ENCODE measurements at regions not wholly inside any gene's neighbourhood (a gene's known extent, or its start where the extent isn't known, plus 50 kb on each side); places are given as distances from the start of the nearest gene placed in this dataset.
"Not testable (repeated sequence)": the region's sequence is repeated elsewhere in the genome, so short reads cannot be mapped to it uniquely, and the experiment has no call there.

GRCh38 chr4:156517956-156518355 is 453.6 kb downstream of the PDGFC start:
- Histone ChIP-seq H3K9me3 (no peaks in the 10 kb centered on the region), H3K36me3 (no peaks in the 10 kb centered on the region), H3K27me3 (no peaks in the 10 kb centered on the region), H3K4me3 (no peak overlapping the region), H3K27ac (no peak overlapping the region), H3K4me1 (no peaks in the 10 kb centered on the region)
- TF ChIP-seq EP300 (IDR thresholded peaks at IDR 0.05) (no peak), CTCF (IDR thresholded peaks at IDR 0.05) (no peak), POLR2A (IDR thresholded peaks at IDR 0.05) (no peak), POLR2AphosphoS5 (IDR thresholded peaks at IDR 0.05) (no peak)
- no peak for DNase-seq (ENCODE audit: low spot score in 2 of 2)
- 44% methylated on average over 2 of the region's 2 CpGs for WGBS

GRCh38 chr4:156517546-156517945 is 454.1 kb downstream of the PDGFC start:
- no peak for DNase-seq (ENCODE audit: low spot score in 2 of 2)
- no peaks in the 10 kb centered on the region for H3K4me1 ChIP-seq
- no peaks in the 10 kb centered on the region for H3K27me3 ChIP-seq
- H3K36me3 ChIP-seq: no peaks in the 10 kb centered on the region
- TF ChIP-seq POLR2AphosphoS5 (IDR thresholded peaks at IDR 0.05) (no peak), EP300 (IDR thresholded peaks at IDR 0.05) (no peak), CTCF (IDR thresholded peaks at IDR 0.05) (no peak), POLR2A (IDR thresholded peaks at IDR 0.05) (no peak)
- WGBS: 41% methylated on average over 1 of the region's 1 CpG
- H3K9me3 ChIP-seq: no peaks in the 10 kb centered on the region
- H3K4me3 ChIP-seq: no peak overlapping the region
- H3K27ac ChIP-seq: no peak overlapping the region

GRCh38 chr4:156516698-156517097 is 454.9 kb downstream of the PDGFC start:
- TF ChIP-seq EP300 (IDR thresholded peaks at IDR 0.05) (no peak), CTCF (IDR thresholded peaks at IDR 0.05) (no peak), POLR2AphosphoS5 (IDR thresholded peaks at IDR 0.05) (no peak), POLR2A (IDR thresholded peaks at IDR 0.05) (no peak)
- no peak for DNase-seq (ENCODE audit: low spot score in 2 of 2)
- H3K27ac ChIP-seq: no peak overlapping the region
- no peaks in the 10 kb centered on the region for H3K36me3 ChIP-seq
- H3K9me3 ChIP-seq: no peaks in the 10 kb centered on the region
- WGBS: 86% methylated on average over 1 of the region's 1 CpG
- H3K4me3 ChIP-seq: no peak overlapping the region
- no peaks in the 10 kb centered on the region for H3K27me3 ChIP-seq
- H3K4me1 ChIP-seq: no peaks in the 10 kb centered on the region

GRCh38 chr4:156515295-156515694 is 456.3 kb downstream of the PDGFC start:
- TF ChIP-seq CTCF (IDR thresholded peaks at IDR 0.05) (no peak), POLR2AphosphoS5 (IDR thresholded peaks at IDR 0.05) (no peak), EP300 (IDR thresholded peaks at IDR 0.05) (no peak), POLR2A (IDR thresholded peaks at IDR 0.05) (no peak)
- Histone ChIP-seq H3K4me3 (no peak overlapping the region), H3K9me3 (no peaks in the 10 kb centered on the region), H3K4me1 (no peaks in the 10 kb centered on the region), H3K27ac (no peak overlapping the region), H3K36me3 (no peaks in the 10 kb centered on the region), H3K27me3 (no peaks in the 10 kb centered on the region)
- 83% methylated on average over 3 of the region's 3 CpGs for WGBS
- no peak for DNase-seq (ENCODE audit: low spot score in 2 of 2)

- Histone ChIP-seq H3K27me3 (no peaks in the 10 kb centered on the region), H3K27ac (no peak overlapping the region), H3K9me3 (no peaks in the 10 kb centered on the region), H3K36me3 (no peaks in the 10 kb centered on the region), H3K4me1 (no peaks in the 10 kb centered on the region), H3K4me3 (no peak overlapping the region)
- TF ChIP-seq POLR2A (IDR thresholded peaks at IDR 0.05): no peak
- TF ChIP-seq CTCF (IDR thresholded peaks at IDR 0.05): no peak
- no peak for TF ChIP-seq EP300 (IDR thresholded peaks at IDR 0.05)
- no peak for TF ChIP-seq POLR2AphosphoS5 (IDR thresholded peaks at IDR 0.05)
- 56% methylated on average over 2 of the region's 2 CpGs for WGBS
- DNase-seq (ENCODE audit: low spot score in 2 of 2): no peak
These were observed 459.0 kb downstream of the PDGFC start for GRCh38 chr4:156512622-156513021.

- not testable (repeated sequence) for H3K27me3 ChIP-seq; H3K9me3 ChIP-seq; H3K4me3 ChIP-seq; H3K27ac ChIP-seq; H3K36me3 ChIP-seq; H3K4me1 ChIP-seq; DNase-seq (ENCODE audit: low spot score in 2 of 2)
- 96% methylated on average over 1 of the region's 1 CpG for WGBS
These were observed 461.7 kb downstream of the PDGFC start for GRCh38 chr4:156509921-156510320.

All from suprapubic skin (tissue), 4 donors.